HFF-Myc (cell line): ENCODE measurements at regions not wholly inside any gene's neighbourhood (a gene's known extent, or its start where the extent isn't known, plus 50 kb on each side); places are given as distances from the start of the nearest gene placed in this dataset.

Experiments
- DNase-seq: peaks from one replicate; pipeline ENCODE4 v3.0.0-alpha.2; 2011; ENCODE audit warnings: low read depth; ENCODE audit errors: extremely low read depth
- H3K4me3 ChIP-seq: replicated peaks from 2 replicates; pipeline ENCODE4 v1.5.1; 2011; ENCODE audit warnings: low read depth, mild to moderate bottlenecking, control low read depth, low read length
- CTCF ChIP-seq: IDR thresholded peaks from 2 replicates; pipeline ENCODE4 v1.5.1; 2012; ENCODE audit warnings: mild to moderate bottlenecking, low read depth, low read length, control low read depth; ENCODE audit errors: missing control alignments

GRCh38 chr14:45467023-45467422, 214.0 kb upstream of the MIS18BP1 start:
- no peak for TF ChIP-seq CTCF
- no peak for DNase-seq
- H3K4me3 ChIP-seq = no peak overlapping the region

- H3K4me3 ChIP-seq = no peak overlapping the region
- TF ChIP-seq CTCF = no peak
- DNase-seq = no peak
Measured at GRCh38 chr14:45434221-45434620, 181.2 kb upstream of the MIS18BP1 start.

GRCh38 chr14:45426685-45427282, 173.8 kb upstream of the MIS18BP1 start:
- peak; percentile 38 for DNase-seq
- H3K4me3 ChIP-seq = no peak overlapping the region
- peak; percentile 48 for TF ChIP-seq CTCF

GRCh38 chr14:45406942-45407341, 153.9 kb upstream of the MIS18BP1 start:
- no peak overlapping the region for H3K4me3 ChIP-seq
- DNase-seq = no peak
- no peak for TF ChIP-seq CTCF

- no peak overlapping the region for H3K4me3 ChIP-seq
- TF ChIP-seq CTCF = no peak
- DNase-seq = no peak
Measured at GRCh38 chr14:45400950-45401640, 148.1 kb upstream of the MIS18BP1 start.

- no peak overlapping the region for H3K4me3 ChIP-seq
- TF ChIP-seq CTCF = no peak
- DNase-seq = no peak
Measured at GRCh38 chr14:45400509-45400908, 147.5 kb upstream of the MIS18BP1 start.
